ENCODE measurements at regions not wholly inside any gene's neighbourhood (a gene's known extent, or its start where the extent isn't known, plus 50 kb on each side); places are given as distances from the start of the nearest gene placed in this dataset.

GRCh38 chr13:84912720-84913119, 886.5 kb downstream of the SLITRK6 start:
- FAIRE-seq: no peak

DNA sequence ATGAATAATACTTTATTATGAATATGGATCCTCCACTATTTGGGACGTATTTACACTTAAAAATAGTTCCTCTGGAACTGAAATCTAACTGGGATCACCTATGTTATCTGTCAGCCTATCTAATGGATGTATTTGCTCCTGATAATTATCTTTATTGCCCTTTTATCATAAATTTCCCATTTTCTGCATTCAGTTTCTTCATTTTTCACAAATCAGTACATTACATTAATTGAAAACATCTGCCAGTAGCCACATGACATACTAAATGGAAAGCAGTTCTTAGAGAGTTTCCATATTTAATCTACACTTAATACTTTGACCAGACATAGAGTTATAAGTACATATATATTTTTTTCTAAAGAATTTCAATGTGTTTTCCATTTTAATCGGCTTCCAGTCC, 888.8 kb downstream of the SLITRK6 start:
- no peak for DNase-seq (ENCODE audit: insufficient read length, low spot score)
- no peak for FAIRE-seq

More at GRCh38 chr13:84912720-84913119, 886.5 kb downstream of the SLITRK6 start:
- DNase-seq (ENCODE audit: insufficient read length, low spot score): no peak
- TF ChIP-seq POLR2A (IDR thresholded peaks at IDR 0.05; ENCODE audit: low read depth, low read length) (no peak), SPI1 (IDR thresholded peaks at IDR 0.05; ENCODE audit: low read depth, low read length) (no peak), PAX5 (IDR thresholded peaks at IDR 0.05; ENCODE audit: insufficient read depth, low read length, severe bottlenecking) (no peak), POLR2AphosphoS5 (IDR thresholded peaks at IDR 0.05; ENCODE audit: low read depth, low read length) (no peak), TAF1 (IDR thresholded peaks at IDR 0.05; ENCODE audit: low read depth, low read length) (no peak), POU2F2 (IDR thresholded peaks at IDR 0.05; ENCODE audit: low read depth, low read length) (no peak)

DNA sequence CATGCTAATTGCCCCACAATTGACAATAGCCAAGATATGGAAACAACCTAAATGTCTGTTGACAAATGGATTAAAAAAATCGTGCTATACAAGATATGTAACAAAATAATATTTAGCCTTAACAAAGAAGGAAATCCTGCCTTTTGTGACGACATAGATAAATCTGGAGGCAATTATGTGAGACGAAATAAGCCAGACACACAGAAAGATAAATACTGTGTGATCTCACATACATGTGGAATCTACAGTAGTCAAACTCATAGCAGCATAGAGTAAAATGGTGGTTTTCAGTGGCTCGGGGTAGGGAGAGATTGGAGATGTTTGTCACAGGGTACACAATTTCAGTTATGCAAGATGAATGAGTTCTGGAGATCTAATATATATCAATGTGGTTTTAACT, 895.8 kb downstream of the SLITRK6 start:
- DNase-seq (ENCODE audit: insufficient read length, low spot score) (no peak), FAIRE-seq (no peak)
- TF ChIP-seq TAF1 (IDR thresholded peaks at IDR 0.05; ENCODE audit: low read depth, low read length): no peak
- TF ChIP-seq POLR2AphosphoS5 (IDR thresholded peaks at IDR 0.05; ENCODE audit: low read depth, low read length): no peak
- no peak for TF ChIP-seq PAX5 (IDR thresholded peaks at IDR 0.05; ENCODE audit: insufficient read depth, low read length, severe bottlenecking)
- no peak for TF ChIP-seq SPI1 (IDR thresholded peaks at IDR 0.05; ENCODE audit: low read depth, low read length)
- TF ChIP-seq POLR2A (IDR thresholded peaks at IDR 0.05; ENCODE audit: low read depth, low read length): no peak
- no peak for TF ChIP-seq POU2F2 (IDR thresholded peaks at IDR 0.05; ENCODE audit: low read depth, low read length)

More for the DNA sequence above, 888.8 kb downstream of the SLITRK6 start:
- TF ChIP-seq POLR2AphosphoS5 (IDR thresholded peaks at IDR 0.05; ENCODE audit: low read depth, low read length): no peak
- no peak for TF ChIP-seq PAX5 (IDR thresholded peaks at IDR 0.05; ENCODE audit: insufficient read depth, low read length, severe bottlenecking)
- TF ChIP-seq POU2F2 (IDR thresholded peaks at IDR 0.05; ENCODE audit: low read depth, low read length): no peak
- TF ChIP-seq TAF1 (IDR thresholded peaks at IDR 0.05; ENCODE audit: low read depth, low read length): no peak
- no peak for TF ChIP-seq SPI1 (IDR thresholded peaks at IDR 0.05; ENCODE audit: low read depth, low read length)
- TF ChIP-seq POLR2A (IDR thresholded peaks at IDR 0.05; ENCODE audit: low read depth, low read length): no peak

DNA sequence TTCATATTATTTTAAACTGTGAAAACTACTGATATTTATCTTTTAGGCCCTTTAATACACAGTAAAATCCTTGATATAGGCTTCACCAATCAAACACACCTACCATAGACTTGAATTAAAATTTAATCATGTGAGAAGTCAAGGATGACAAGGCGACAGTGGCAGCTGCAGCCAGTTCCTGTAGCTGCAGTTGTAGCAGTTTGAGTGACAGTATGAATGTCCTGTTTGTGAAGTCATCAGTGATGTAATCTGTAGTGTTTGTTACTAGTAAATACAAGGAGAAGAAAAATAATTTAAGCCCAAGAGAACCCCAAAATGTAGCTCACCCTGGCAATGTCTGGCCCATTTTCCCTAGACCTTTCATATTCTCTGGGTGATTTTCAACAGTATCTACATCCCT, 897.0 kb downstream of the SLITRK6 start:
- DNase-seq (ENCODE audit: insufficient read length, low spot score) (no peak), FAIRE-seq (no peak)
- TF ChIP-seq TAF1 (IDR thresholded peaks at IDR 0.05; ENCODE audit: low read depth, low read length) (no peak), POLR2AphosphoS5 (IDR thresholded peaks at IDR 0.05; ENCODE audit: low read depth, low read length) (no peak), PAX5 (IDR thresholded peaks at IDR 0.05; ENCODE audit: insufficient read depth, low read length, severe bottlenecking) (no peak), POLR2A (IDR thresholded peaks at IDR 0.05; ENCODE audit: low read depth, low read length) (no peak)

DNA sequence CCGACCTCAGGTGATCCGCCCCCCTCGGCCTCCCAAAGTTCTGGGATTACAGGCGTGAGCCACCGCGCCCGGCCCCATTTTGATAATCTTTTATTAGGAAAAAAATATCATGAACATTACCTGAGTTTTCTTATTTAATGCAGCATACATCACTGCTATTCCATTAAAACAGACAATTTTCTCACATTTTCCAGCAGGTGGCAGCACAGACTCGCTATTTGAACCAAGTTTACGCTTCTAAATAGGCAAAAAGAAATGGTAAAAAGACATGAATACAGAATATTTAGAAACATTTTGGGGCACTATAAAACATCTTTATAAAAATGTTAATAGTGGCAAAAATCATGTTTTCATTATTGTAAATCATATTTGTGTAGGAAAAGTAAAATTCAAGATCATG, 903.1 kb downstream of the SLITRK6 start:
- TF ChIP-seq POU2F2 (IDR thresholded peaks at IDR 0.05; ENCODE audit: low read depth, low read length) (no peak), SPI1 (IDR thresholded peaks at IDR 0.05; ENCODE audit: low read depth, low read length) (no peak), TAF1 (IDR thresholded peaks at IDR 0.05; ENCODE audit: low read depth, low read length) (no peak), POLR2A (IDR thresholded peaks at IDR 0.05; ENCODE audit: low read depth, low read length) (no peak), PAX5 (IDR thresholded peaks at IDR 0.05; ENCODE audit: insufficient read depth, low read length, severe bottlenecking) (no peak), POLR2AphosphoS5 (IDR thresholded peaks at IDR 0.05; ENCODE audit: low read depth, low read length) (no peak)
- DNase-seq (ENCODE audit: insufficient read length, low spot score): peak; percentile 21
- no peak for FAIRE-seq

- FAIRE-seq (no peak), DNase-seq (ENCODE audit: insufficient read length, low spot score) (no peak)
- TF ChIP-seq SPI1 (IDR thresholded peaks at IDR 0.05; ENCODE audit: low read depth, low read length) (no peak), POLR2AphosphoS5 (IDR thresholded peaks at IDR 0.05; ENCODE audit: low read depth, low read length) (no peak), TAF1 (IDR thresholded peaks at IDR 0.05; ENCODE audit: low read depth, low read length) (no peak), POLR2A (IDR thresholded peaks at IDR 0.05; ENCODE audit: low read depth, low read length) (no peak), PAX5 (IDR thresholded peaks at IDR 0.05; ENCODE audit: insufficient read depth, low read length, severe bottlenecking) (no peak), POU2F2 (IDR thresholded peaks at IDR 0.05; ENCODE audit: low read depth, low read length) (no peak)
Measured at GRCh38 chr13:84894749-84895148, 904.5 kb downstream of the SLITRK6 start.

DNA sequence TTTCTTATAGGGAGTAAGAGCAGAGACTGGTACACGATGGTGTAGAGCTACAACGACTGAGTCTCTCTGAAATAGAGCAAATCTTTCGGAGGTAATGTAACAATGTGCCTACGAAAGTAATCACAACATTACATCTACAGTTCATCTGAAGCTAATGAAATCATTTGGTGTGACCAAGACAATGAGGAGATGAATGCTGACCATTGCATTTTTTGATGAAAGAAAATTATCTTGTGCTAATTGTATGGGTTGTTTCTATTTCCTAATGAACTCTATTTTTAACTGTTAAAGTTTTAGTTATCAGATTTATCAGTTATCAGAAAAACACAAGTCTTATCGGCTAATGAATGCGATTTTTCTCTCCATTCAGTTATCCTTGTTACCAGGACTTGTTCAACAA, 913.4 kb downstream of the SLITRK6 start:
- TF ChIP-seq POLR2A (IDR thresholded peaks at IDR 0.05; ENCODE audit: low read depth, low read length) (no peak), POU2F2 (IDR thresholded peaks at IDR 0.05; ENCODE audit: low read depth, low read length) (no peak), PAX5 (IDR thresholded peaks at IDR 0.05; ENCODE audit: insufficient read depth, low read length, severe bottlenecking) (no peak), SPI1 (IDR thresholded peaks at IDR 0.05; ENCODE audit: low read depth, low read length) (no peak), TAF1 (IDR thresholded peaks at IDR 0.05; ENCODE audit: low read depth, low read length) (no peak), POLR2AphosphoS5 (IDR thresholded peaks at IDR 0.05; ENCODE audit: low read depth, low read length) (no peak)
- DNase-seq (ENCODE audit: insufficient read length, low spot score) (no peak), FAIRE-seq (no peak)

- DNase-seq (ENCODE audit: insufficient read length, low spot score): no peak
- no peak for FAIRE-seq
Measured at GRCh38 chr13:84873951-84874350, 925.3 kb downstream of the SLITRK6 start.

DNA sequence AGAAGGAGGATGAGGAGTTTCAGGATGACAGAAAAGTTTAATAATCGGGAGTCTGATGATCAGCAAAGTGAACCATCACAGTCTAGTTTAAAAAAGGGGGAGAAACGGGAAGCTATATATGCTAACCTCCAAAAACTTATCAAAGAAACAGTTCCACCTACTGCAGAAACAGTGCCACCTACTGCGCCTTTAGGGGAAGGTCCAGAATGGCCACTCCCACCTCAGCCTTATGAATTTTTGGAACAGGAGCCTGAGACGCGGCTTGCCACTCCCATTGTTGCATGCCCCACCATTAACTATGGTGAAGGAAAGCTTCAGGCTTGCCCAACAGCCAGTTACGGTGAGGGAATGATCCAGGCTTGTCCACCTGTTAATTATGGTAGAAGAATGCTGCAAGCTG, 929.0 kb downstream of the SLITRK6 start:
- no peak for FAIRE-seq
- TF ChIP-seq TAF1 (IDR thresholded peaks at IDR 0.05; ENCODE audit: low read depth, low read length) (no peak), POLR2AphosphoS5 (IDR thresholded peaks at IDR 0.05; ENCODE audit: low read depth, low read length) (no peak), SPI1 (IDR thresholded peaks at IDR 0.05; ENCODE audit: low read depth, low read length) (no peak), PAX5 (IDR thresholded peaks at IDR 0.05; ENCODE audit: insufficient read depth, low read length, severe bottlenecking) (no peak), POU2F2 (IDR thresholded peaks at IDR 0.05; ENCODE audit: low read depth, low read length) (no peak), POLR2A (IDR thresholded peaks at IDR 0.05; ENCODE audit: low read depth, low read length) (no peak)
- no peak for DNase-seq (ENCODE audit: insufficient read length, low spot score)

More at GRCh38 chr13:84873951-84874350, 925.3 kb downstream of the SLITRK6 start:
- TF ChIP-seq PAX5 (IDR thresholded peaks at IDR 0.05; ENCODE audit: insufficient read depth, low read length, severe bottlenecking): no peak
- TF ChIP-seq POU2F2 (IDR thresholded peaks at IDR 0.05; ENCODE audit: low read depth, low read length): no peak
- no peak for TF ChIP-seq POLR2AphosphoS5 (IDR thresholded peaks at IDR 0.05; ENCODE audit: low read depth, low read length)
- TF ChIP-seq SPI1 (IDR thresholded peaks at IDR 0.05; ENCODE audit: low read depth, low read length): no peak
- no peak for TF ChIP-seq POLR2A (IDR thresholded peaks at IDR 0.05; ENCODE audit: low read depth, low read length)
- TF ChIP-seq TAF1 (IDR thresholded peaks at IDR 0.05; ENCODE audit: low read depth, low read length): no peak

DNA sequence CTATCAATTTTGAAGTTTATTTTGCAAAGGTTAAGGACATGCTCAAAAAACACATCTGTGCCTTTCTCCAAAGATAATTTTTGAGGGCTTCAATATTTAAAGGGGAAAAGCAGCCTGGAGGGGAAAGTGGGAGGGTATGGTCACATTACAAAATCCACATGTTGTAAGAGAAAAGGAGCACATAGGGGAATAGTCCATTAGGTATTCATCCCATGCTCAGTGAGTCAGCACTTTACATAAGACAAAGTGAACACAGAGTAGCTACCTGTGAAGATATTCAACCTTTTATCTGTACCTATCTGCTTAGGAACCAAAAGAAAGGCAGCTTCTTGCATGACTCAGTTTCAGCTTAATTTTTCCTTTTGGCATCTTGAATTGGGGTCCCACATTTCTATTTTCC, 932.0 kb downstream of the SLITRK6 start:
- TF ChIP-seq POLR2AphosphoS5 (IDR thresholded peaks at IDR 0.05; ENCODE audit: low read depth, low read length) (no peak), POU2F2 (IDR thresholded peaks at IDR 0.05; ENCODE audit: low read depth, low read length) (no peak), TAF1 (IDR thresholded peaks at IDR 0.05; ENCODE audit: low read depth, low read length) (no peak), SPI1 (IDR thresholded peaks at IDR 0.05; ENCODE audit: low read depth, low read length) (no peak), POLR2A (IDR thresholded peaks at IDR 0.05; ENCODE audit: low read depth, low read length) (no peak), PAX5 (IDR thresholded peaks at IDR 0.05; ENCODE audit: insufficient read depth, low read length, severe bottlenecking) (no peak)
- DNase-seq (ENCODE audit: insufficient read length, low spot score) (no peak), FAIRE-seq (no peak)

All from GM12891 (cell line).